ENCODE measurements at regions not wholly inside any gene's neighbourhood (a gene's known extent, or its start where the extent isn't known, plus 50 kb on each side); places are given as distances from the start of the nearest gene placed in this dataset.

- Histone ChIP-seq H2AK5ac (ENCODE audit: insufficient read length, low read length) (no peak overlapping the region), H3K27me3 (ENCODE audit: insufficient read depth, low read length) (no peaks in the 10 kb centered on the region), H2BK20ac (ENCODE audit: low read depth, low read length, poor library complexity, severe bottlenecking) (no peak overlapping the region), H3K18ac (ENCODE audit: insufficient read length, low read depth, low read length) (no peak overlapping the region), H3K9ac (ENCODE audit: extremely low read depth, insufficient read length, low read length) (no peak overlapping the region), H3K79me2 (ENCODE audit: insufficient read depth, low read length) (no peaks in the 10 kb centered on the region), H4K20me1 (ENCODE audit: control insufficient read depth, insufficient read depth, insufficient read length) (no peaks in the 10 kb centered on the region), H4K5ac (ENCODE audit: insufficient read length, low read depth, low read length) (no peak overlapping the region), H3K4me2 (ENCODE audit: insufficient read depth, insufficient read length, low read length) (no peak overlapping the region), H2BK12ac (ENCODE audit: insufficient read length, low read depth, low read length) (no peak overlapping the region), H2BK5ac (ENCODE audit: insufficient read length, low read length) (no peak overlapping the region), H2AFZ (ENCODE audit: low read length) (no peak overlapping the region), H2BK120ac (ENCODE audit: low read depth, low read length, poor library complexity, severe bottlenecking) (no peak overlapping the region), H3K23ac (ENCODE audit: insufficient read length, low read depth, low read length) (no peak overlapping the region), H3K14ac (ENCODE audit: insufficient read depth, low read length) (no peak overlapping the region), H3T11ph (ENCODE audit: low read length) (no peak overlapping the region), H2BK15ac (ENCODE audit: low read depth, low read length) (no peak overlapping the region), H3K4me1 (ENCODE audit: insufficient read depth, low read length) (no peaks in the 10 kb centered on the region), H3K9me3 (ENCODE audit: control insufficient read depth, low read depth, low read length) (no peaks in the 10 kb centered on the region), H3K4ac (ENCODE audit: low read depth, low read length) (no peak overlapping the region), H3K23me2 (ENCODE audit: insufficient read length, low read depth, low read length, poor library complexity, severe bottlenecking) (no peaks in the 10 kb centered on the region), H4K8ac (replicated peaks; ENCODE audit: insufficient read length, low read depth, low read length) (no peak overlapping the region), H3K79me1 (ENCODE audit: insufficient read depth, low read depth, low read length, poor library complexity, severe bottlenecking) (no peaks in the 10 kb centered on the region), H4K91ac (ENCODE audit: insufficient read length, low read depth, low read length) (no peak overlapping the region), H3K27ac (ENCODE audit: insufficient read length, low read depth, low read length) (no peak overlapping the region), H3K56ac (ENCODE audit: insufficient read length, low read depth, low read length) (no peak overlapping the region)
- H3K36me3 Mint-ChIP-seq (ENCODE audit: insufficient read depth in 1 of 3, low read depth in 3 of 3): no peaks in the 10 kb centered on the region
- H3K4me1 Mint-ChIP-seq: no peaks in the 10 kb centered on the region
- no peak overlapping the region for H3K27ac Mint-ChIP-seq
- H3K9me3 Mint-ChIP-seq: no peaks in the 10 kb centered on the region
- no CpG with 5 or more reads among the region's 8 CpGs for WGBS (ENCODE audit: extremely low coverage, insufficient read length, low lambda C conversion rate)
- no peak for DNase-seq
- H3K27me3 Mint-ChIP-seq (ENCODE audit: low read depth): no peaks in the 10 kb centered on the region
- TF ChIP-seq CTCF (conservative IDR thresholded peaks at IDR 0.05): no peak
- no peak overlapping the region for H3K4me3 Mint-ChIP-seq
Observed at GRCh38 chr10:4522296-4523000, 303.6 kb upstream of the AKR1E2 start.
